Neural cell (in vitro differentiated cells): ENCODE measurements at regions not wholly inside any gene's neighbourhood (a gene's known extent, or its start where the extent isn't known, plus 50 kb on each side); places are given as distances from the start of the nearest gene placed in this dataset.

Source experiments
- EP300 ChIP-seq: fragments of 450-650 bp; conservative IDR thresholded peaks from 2 replicates; pipeline ENCODE4 v1.6.1; 2014; ENCODE audit warnings: antibody characterized with exemption, mild to moderate bottlenecking, moderate library complexity; ENCODE audit not compliant: poor library complexity, severe bottlenecking
- POLR2AphosphoS5 ChIP-seq: IDR thresholded peaks from 2 replicates; pipeline ENCODE4 v1.6.1; 2012
- RAD21 ChIP-seq: fragments of 450-650 bp; conservative IDR thresholded peaks from 2 replicates; pipeline ENCODE4 v1.6.1; 2014; ENCODE audit warnings: antibody characterized with exemption, mild to moderate bottlenecking, moderate library complexity
- REST ChIP-seq: IDR thresholded peaks from 2 replicates; pipeline ENCODE4 v1.6.1; 2012; ENCODE audit warnings: borderline replicate concordance
- TAF1 ChIP-seq: IDR thresholded peaks from 2 replicates; pipeline ENCODE4 v1.6.1; 2012; ENCODE audit warnings: low read depth
- TF ChIP-seq, protein P1 (sequence below): fragments of 450-650 bp; IDR thresholded peaks from 2 replicates; pipeline ENCODE4 v1.5.1; 2014; ENCODE audit warnings: antibody characterized with exemption, mild to moderate bottlenecking, moderate library complexity; ENCODE audit not compliant: poor library complexity, severe bottlenecking

DNA sequence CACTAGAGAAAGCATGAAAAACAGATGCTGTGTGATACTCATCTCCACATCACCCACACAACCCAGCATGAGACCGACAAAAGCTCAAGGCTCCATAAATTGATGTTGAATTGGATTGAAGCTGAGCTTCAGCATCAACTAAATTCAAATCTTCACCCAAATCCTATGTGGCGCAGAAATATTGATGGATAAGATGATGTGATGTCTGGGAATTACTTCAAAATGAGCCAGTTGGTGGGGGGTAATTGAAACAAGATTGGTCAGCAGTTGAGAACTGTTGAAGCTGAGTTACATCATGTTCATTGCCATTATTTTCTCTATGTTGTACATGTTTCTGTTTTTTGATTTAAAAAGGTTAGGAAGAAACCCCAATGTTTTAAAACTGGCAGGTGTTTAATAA lies 166.5 kb upstream of the STS start:
- no peak for TF ChIP-seq TAF1
- no peak for TF ChIP-seq POLR2AphosphoS5
- TF ChIP-seq, protein P1, sequence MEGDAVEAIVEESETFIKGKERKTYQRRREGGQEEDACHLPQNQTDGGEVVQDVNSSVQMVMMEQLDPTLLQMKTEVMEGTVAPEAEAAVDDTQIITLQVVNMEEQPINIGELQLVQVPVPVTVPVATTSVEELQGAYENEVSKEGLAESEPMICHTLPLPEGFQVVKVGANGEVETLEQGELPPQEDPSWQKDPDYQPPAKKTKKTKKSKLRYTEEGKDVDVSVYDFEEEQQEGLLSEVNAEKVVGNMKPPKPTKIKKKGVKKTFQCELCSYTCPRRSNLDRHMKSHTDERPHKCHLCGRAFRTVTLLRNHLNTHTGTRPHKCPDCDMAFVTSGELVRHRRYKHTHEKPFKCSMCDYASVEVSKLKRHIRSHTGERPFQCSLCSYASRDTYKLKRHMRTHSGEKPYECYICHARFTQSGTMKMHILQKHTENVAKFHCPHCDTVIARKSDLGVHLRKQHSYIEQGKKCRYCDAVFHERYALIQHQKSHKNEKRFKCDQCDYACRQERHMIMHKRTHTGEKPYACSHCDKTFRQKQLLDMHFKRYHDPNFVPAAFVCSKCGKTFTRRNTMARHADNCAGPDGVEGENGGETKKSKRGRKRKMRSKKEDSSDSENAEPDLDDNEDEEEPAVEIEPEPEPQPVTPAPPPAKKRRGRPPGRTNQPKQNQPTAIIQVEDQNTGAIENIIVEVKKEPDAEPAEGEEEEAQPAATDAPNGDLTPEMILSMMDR = no peak
- TF ChIP-seq EP300 = no peak
- TF ChIP-seq RAD21 = no peak
- no peak for TF ChIP-seq REST
